Skeletal muscle tissue (tissue), 3 donors: ENCODE measurements at regions not wholly inside any gene's neighbourhood (a gene's known extent, or its start where the extent isn't known, plus 50 kb on each side); places are given as distances from the start of the nearest gene placed in this dataset.
A peak's percentile ranks its signal among the peaks of the same experiment; 100 is the strongest.

Experiments
- H3K27ac ChIP-seq: one replicate; pipeline ENCODE4 v1.7.0; 2013; ENCODE audit warnings: mild to moderate bottlenecking, low read depth, low read length, inconsistent platforms
- H3K27me3 ChIP-seq, 3 donors: one replicate each; pipeline ENCODE4 v1.7.0; 2013; ENCODE audit warnings: low read length in 3 of 3; ENCODE audit not compliant: control insufficient read depth in 3 of 3, insufficient read depth in 3 of 3
- H3K36me3 ChIP-seq, 3 donors: one replicate each; pipeline ENCODE4 v1.7.0; 2013; ENCODE audit warnings: low read length in 3 of 3; ENCODE audit not compliant: control insufficient read depth in 3 of 3, insufficient read depth in 3 of 3
- H3K4me1 ChIP-seq, 3 donors: one replicate each; pipeline ENCODE4 v1.7.0; 2013; ENCODE audit warnings: low read length in 3 of 3, mild to moderate bottlenecking in 3 of 3; ENCODE audit not compliant: control insufficient read depth in 3 of 3, insufficient read depth in 3 of 3
- H3K4me3 ChIP-seq, 3 donors: one replicate each; pipeline ENCODE4 v1.7.0; 2013; ENCODE audit warnings: low read length in 3 of 3
- H3K9ac ChIP-seq, 3 donors: one replicate each; pipeline ENCODE4 v1.7.0; 2013; ENCODE audit warnings: low read length in 3 of 3, mild to moderate bottlenecking in 3 of 3, moderate library complexity in 2 of 3, low read depth in 1 of 3
- H3K9me3 ChIP-seq, 3 donors: one replicate each; pipeline ENCODE4 v1.7.0; 2013; ENCODE audit warnings: low read length in 3 of 3; ENCODE audit not compliant: control insufficient read depth in 3 of 3
- donor health status: Osteomylitis.

DNA sequence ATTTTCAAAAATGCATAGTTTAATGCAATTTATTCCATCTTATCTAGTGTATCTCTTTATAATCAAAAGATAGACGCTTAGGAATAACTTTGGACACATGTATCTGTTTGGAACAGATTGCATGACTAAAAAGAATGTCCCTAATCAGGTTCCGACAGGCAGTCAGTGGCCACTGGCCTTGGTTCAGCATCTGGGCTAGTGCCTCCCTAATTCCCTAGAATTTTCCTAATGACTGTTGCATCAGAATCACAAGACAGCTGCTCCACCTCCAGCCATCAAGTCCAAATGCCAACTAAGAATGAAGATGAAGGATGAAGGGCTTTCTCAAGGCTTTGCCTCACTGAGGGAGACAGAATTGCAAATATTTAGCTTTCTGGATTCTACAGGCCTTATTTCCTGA, 173.8 kb downstream of the EFNB2 start:
- Histone ChIP-seq H3K36me3 (no peaks in the 10 kb centered on the region), H3K4me1 (no peaks in the 10 kb centered on the region), H3K4me3 (no peak overlapping the region), H3K9ac (no peak overlapping the region), H3K9me3 (no peaks in the 10 kb centered on the region), H3K27ac (no peak overlapping the region), H3K27me3 (no peaks in the 10 kb centered on the region)

DNA sequence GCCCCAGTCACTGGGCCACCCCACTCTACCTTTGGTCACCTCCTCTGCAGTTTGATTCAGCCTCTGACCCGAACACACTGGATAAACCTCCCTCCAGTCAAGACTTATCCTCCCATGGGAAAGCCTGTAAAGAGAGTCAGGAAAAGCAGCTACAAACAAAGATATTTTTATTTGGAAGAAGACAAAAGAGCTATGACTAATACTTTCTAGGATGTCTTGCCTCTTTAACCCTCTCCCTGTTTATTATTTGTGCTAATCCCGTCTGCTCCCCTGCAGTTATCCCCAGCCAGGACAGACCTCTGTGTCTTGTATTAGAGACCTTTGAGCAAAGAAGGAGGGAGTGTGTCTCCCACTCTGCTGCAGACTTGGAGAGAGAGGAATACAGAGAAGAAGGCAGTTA, 178.3 kb downstream of the EFNB2 start:
- H3K9me3 ChIP-seq = no peaks in the 10 kb centered on the region
- H3K4me1 ChIP-seq = no peaks in the 10 kb centered on the region
- no peaks in the 10 kb centered on the region for H3K36me3 ChIP-seq
- H3K4me3 ChIP-seq = no peak overlapping the region
- no peak overlapping the region for H3K9ac ChIP-seq
- no peaks in the 10 kb centered on the region for H3K27me3 ChIP-seq
- H3K27ac ChIP-seq = no peak overlapping the region

DNA sequence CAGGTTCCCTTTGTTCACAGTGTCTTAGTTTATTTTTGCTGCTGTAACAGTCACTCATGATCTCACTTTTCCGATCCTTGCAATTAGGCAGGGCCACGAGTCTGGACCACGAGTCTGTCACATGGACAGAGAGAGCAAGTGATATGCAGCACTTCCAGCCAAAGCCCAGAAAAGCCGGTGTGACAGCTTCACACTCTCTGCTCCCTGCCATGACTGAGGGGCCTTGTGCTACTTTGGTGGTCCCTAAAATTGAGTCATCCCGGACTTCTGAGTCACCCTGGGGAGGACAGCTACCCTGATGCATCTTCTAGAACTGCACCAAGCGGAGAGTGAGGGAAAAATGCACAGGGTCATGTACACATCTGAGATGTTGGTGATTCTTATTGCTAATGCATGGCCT, 179.6 kb downstream of the EFNB2 start:
- no peak overlapping the region for H3K27ac ChIP-seq
- H3K36me3 ChIP-seq = no peaks in the 10 kb centered on the region
- no peaks in the 10 kb centered on the region for H3K9me3 ChIP-seq
- H3K4me1 ChIP-seq = no peaks in the 10 kb centered on the region
- H3K27me3 ChIP-seq = peaks cover 0 to 3% (median 0%) of the 10 kb centered on the region in 3 donors
- H3K4me3 ChIP-seq = no peak overlapping the region
- H3K9ac ChIP-seq = no peak overlapping the region

DNA sequence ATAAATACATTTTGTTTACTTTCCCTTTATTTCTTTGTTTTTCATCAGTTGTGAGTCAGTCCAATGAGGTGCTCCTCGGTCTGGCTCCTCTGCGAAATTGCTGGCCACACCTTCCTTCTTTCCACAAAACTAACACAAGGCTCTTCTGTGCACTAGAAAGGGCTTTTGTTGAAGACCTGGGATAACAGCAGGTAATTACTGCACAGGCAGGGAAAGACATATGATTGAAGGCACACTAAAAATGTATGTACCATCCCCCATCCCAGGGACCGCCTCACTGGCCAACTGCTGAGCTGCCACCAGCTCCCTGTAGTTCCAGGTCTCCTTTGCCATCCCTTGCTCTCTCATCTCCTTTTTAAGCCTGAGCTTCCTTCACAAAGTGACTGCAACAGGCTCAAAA, 180.5 kb downstream of the EFNB2 start:
- Histone ChIP-seq H3K4me1 (no peaks in the 10 kb centered on the region), H3K27me3 (peaks cover 0 to 9% (median 5%) of the 10 kb centered on the region in 3 donors), H3K9me3 (no peaks in the 10 kb centered on the region), H3K27ac (no peak overlapping the region), H3K9ac (no peak overlapping the region), H3K36me3 (no peaks in the 10 kb centered on the region), H3K4me3 (no peak overlapping the region)

DNA sequence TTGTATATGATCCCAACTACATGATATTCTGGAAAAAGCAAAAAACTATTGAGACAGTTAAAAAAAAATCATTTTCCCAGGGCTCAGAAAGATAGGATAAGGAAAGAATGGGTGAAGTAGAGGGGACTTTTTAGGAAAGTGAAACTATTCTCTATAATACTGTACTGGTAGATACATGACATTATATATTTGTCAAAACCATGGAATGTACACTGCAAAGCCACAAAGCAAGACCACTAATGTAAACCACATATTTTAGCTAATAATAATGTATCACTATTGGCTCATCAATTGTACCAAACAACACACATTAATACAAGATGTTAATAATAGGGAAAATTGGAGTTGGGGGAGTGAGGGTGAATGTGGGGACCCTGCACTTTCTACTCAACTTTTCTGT, 182.6 kb downstream of the EFNB2 start:
- Histone ChIP-seq H3K4me1 (peaks cover 3 to 6% (median 5%) of the 10 kb centered on the region in 3 donors), H3K36me3 (no peaks in the 10 kb centered on the region), H3K9me3 (no peaks in the 10 kb centered on the region), H3K27me3 (peaks cover 6 to 20% (median 12%) of the 10 kb centered on the region in 3 donors), H3K4me3 (no peak overlapping the region), H3K27ac (no peak overlapping the region), H3K9ac (no peak overlapping the region)

DNA sequence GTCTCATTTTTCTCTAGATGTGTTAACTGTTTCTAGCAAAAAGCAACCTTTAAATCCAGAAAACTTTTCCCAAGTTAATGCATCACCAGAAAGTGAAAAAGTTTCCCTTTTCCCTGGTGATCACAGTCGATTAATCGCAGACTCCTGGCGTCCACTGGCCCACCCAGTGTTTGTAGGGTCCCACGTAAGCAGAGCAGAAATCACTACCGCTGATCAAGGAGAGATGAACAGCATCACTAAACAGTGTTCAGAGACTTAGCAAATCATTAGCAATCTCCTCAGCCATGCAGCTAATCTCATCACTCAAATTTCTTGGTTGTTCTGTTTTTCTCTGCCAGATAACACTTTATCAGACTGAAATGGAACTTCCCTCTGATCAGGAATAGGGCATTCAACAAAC, 184.2 kb downstream of the EFNB2 start:
- H3K36me3 ChIP-seq = no peaks in the 10 kb centered on the region
- peaks cover 3 to 6% (median 5%) of the 10 kb centered on the region in 3 donors for H3K4me1 ChIP-seq
- H3K27me3 ChIP-seq = peaks cover 8 to 20% (median 12%) of the 10 kb centered on the region in 3 donors
- H3K4me3 ChIP-seq = no peak overlapping the region
- no peak overlapping the region for H3K27ac ChIP-seq
- H3K9me3 ChIP-seq = no peaks in the 10 kb centered on the region
- no peak overlapping the region for H3K9ac ChIP-seq

DNA sequence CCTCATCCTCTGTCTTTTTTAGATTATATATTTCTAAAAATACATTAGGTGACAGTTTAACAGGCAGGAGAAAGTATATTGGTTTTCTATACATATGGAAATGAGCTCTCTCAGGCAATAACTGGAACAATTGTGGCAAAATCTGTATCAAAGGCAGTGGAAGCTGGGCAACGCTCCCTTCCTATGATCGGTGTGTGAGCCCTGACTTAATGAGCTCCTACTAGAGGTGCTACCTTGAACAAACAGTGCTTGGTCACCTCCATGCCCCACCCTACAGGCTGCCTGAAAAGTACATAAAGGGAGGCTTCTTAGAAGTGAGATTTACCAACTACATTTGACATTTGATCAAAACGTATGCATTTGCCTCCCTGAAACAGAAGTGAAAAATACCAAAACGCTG, 185.3 kb downstream of the EFNB2 start:
- Histone ChIP-seq H3K9me3 (no peaks in the 10 kb centered on the region), H3K27ac (no peak overlapping the region), H3K36me3 (no peaks in the 10 kb centered on the region), H3K27me3 (peaks cover 8 to 20% (median 12%) of the 10 kb centered on the region in 3 donors), H3K4me1 (peaks cover 3 to 6% (median 5%) of the 10 kb centered on the region in 3 donors), H3K9ac (no peak overlapping the region), H3K4me3 (no peak overlapping the region)

DNA sequence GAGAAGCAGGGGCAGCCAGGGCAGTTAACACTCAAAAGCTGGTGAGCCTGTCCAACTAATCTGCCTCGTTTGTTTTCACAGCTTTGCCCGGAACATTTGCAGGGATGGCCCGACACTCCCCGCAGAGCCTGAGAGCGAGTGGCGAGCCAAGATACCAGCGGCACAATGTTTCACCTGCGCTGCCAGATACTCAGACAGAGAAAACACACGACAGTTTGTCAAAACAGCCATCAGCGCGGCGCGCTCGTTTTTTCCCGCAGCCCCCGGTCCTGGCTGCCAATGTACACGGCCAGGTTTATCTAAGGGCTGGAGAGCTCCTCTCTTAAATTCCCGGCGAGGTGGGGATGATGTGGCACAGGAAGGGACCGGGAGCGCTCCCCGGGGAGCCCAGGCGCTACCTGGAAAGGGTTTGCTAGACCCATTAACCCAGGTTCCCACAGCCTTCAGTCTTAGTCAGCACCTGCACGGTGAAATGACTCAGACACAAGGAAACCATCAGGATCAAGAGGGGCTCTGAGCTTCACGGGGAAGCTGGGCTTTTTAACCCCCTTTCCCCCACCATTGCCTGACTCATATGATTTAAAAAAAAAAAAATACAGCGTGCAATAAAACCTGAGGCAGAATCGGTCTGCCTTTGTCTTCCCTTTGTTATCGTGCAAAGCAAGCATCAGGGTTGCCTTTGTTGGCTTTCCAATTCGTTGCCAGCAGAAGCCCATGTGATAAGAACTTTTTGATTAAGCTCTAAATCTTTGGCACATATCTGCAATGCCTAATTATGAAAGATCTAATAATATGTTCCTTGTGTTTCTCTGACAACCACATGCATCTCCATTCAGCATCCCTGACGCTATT, 186.2 kb downstream of the EFNB2 start:
- H3K27ac ChIP-seq = no peak overlapping the region
- H3K36me3 ChIP-seq = no peaks in the 10 kb centered on the region
- peak overlapping the region in 2 of 3 donors; percentile 44 to 54 for H3K4me3 ChIP-seq
- peaks cover 3 to 6% (median 5%) of the 10 kb centered on the region in 3 donors for H3K4me1 ChIP-seq
- peaks cover 8 to 20% (median 12%) of the 10 kb centered on the region in 3 donors for H3K27me3 ChIP-seq
- H3K9me3 ChIP-seq = no peaks in the 10 kb centered on the region
- H3K9ac ChIP-seq = peak overlapping the region in 1 of 3 donors; percentile 7

DNA sequence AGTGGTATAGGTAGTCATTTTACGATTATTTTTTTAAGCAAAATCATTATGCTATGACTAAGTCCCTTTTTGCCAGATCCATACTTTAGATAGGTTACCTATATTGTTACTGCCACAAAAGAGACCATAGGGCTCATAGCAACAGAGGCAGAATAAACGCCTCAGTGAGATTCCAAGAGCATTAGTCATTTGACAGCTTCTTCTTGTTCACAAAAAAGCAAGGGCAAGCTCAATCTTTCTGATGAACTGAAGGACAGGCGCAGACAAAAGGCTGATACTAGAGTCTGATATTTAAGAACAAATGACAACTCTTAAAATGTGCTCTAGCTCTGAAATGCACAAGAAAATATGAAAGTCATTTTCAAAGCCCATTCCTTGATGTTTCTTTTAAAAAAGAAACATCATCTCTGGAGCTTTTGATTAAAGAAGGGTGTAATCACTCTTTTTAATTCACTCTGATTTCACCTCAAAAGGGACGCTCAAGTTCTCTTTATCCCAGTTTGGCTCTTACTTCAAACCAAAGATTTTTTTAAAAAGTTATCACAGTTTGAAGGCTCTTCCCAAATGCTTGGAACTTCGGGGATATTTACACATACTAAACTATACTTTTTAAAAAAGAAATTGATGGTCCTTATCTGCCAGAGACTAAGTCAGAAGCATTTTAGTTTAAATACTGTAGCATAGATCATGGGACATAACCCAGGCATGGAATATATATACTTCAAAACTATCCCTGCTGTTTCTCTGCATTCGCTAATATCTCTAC, 187.2 kb downstream of the EFNB2 start:
- Histone ChIP-seq H3K4me3 (no peak overlapping the region), H3K36me3 (no peaks in the 10 kb centered on the region), H3K27me3 (peaks cover 8 to 20% (median 12%) of the 10 kb centered on the region in 3 donors), H3K9ac (no peak overlapping the region), H3K4me1 (peaks cover 3 to 6% (median 5%) of the 10 kb centered on the region in 3 donors), H3K27ac (no peak overlapping the region), H3K9me3 (no peaks in the 10 kb centered on the region)

DNA sequence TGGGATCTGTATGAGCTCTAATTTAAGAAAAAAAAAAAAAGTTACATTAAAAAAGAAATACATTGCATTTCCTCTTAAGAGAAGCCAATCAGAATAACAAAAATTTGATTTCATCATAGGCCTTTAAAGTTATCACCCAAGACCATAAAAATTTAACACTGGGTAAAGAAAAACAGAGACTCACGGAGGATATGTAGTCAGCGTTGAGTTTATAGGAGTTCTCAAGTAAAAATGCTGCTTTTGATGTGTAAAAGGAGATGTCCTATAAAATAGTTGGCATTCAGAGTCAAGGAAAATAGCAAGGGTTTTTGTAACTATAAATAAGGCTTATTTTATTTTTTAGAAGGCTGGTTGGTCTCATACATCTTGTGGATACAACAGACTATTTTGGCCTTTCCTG, 191.1 kb downstream of the EFNB2 start:
- H3K36me3 ChIP-seq = no peaks in the 10 kb centered on the region
- H3K9ac ChIP-seq = no peak overlapping the region
- H3K4me1 ChIP-seq = peaks cover 2 to 5% (median 4%) of the 10 kb centered on the region in 3 donors
- peaks cover 2 to 6% (median 6%) of the 10 kb centered on the region in 3 donors for H3K27me3 ChIP-seq
- H3K4me3 ChIP-seq = no peak overlapping the region
- no peaks in the 10 kb centered on the region for H3K9me3 ChIP-seq
- H3K27ac ChIP-seq = no peak overlapping the region
